SK-N-SH (cell line): ENCODE measurements at regions not wholly inside any gene's neighbourhood (a gene's known extent, or its start where the extent isn't known, plus 50 kb on each side); places are given as distances from the start of the nearest gene placed in this dataset.

Experiments
- CTCF ChIA-PET: fragments of 300-600, 350-600 bp; formaldehyde crosslinking; extraction: SDS; loops from one replicate; lab custom pipeline; 2021; lab: Yijun Ruan, JAX
- POLR2A ChIA-PET: fragments of 350-600 bp; sonication (Branson Sonifier 250); formaldehyde crosslinking; extraction: SDS; loops from one replicate; lab custom pipeline; 2020; ENCODE audit warnings: antibody characterized with exemption, inconsistent platforms; lab: Yijun Ruan, JAX
- DNase-seq: peaks from one replicate; pipeline ENCODE4 v3.0.0; 2012
- H2AFZ ChIP-seq: fragments of 200-600 bp; sonication (generic); 2 replicates; pipeline ENCODE4 v1.8.1; 2016; ENCODE audit warnings: antibody characterized with exemption, mild to moderate bottlenecking, low read depth
- H3F3A ChIP-seq: fragments of 200-600 bp; sonication (generic); replicated peaks from 2 replicates; pipeline ENCODE3; 2016; ENCODE audit warnings: antibody characterized with exemption, mild to moderate bottlenecking; ENCODE audit not compliant: insufficient read depth
- H3K27ac ChIP-seq, 2 experiments: fragments of 200-500 bp in 1 of 2; fragments of 200-600 bp in 1 of 2; sonication (Bioruptor generic) in 1 of 2; sonication (generic), shearing (Covaris generic) in 1 of 2; 2 replicates each; pipeline versions ENCODE4 v1.5.1 to v1.6.1; 2014 to 2016; ENCODE audit warnings: low read depth in 2 of 2, inconsistent platforms in 1 of 2, low read length in 1 of 2, mild to moderate bottlenecking in 1 of 2, mixed read lengths in 1 of 2
- H3K27me3 ChIP-seq: fragments of 200-600 bp; sonication (generic), shearing (Covaris generic); 2 replicates; pipeline ENCODE4 v1.6.1; 2016; ENCODE audit warnings: mixed run types; ENCODE audit not compliant: insufficient read depth
- H3K36me3 ChIP-seq, 2 experiments: fragments of 200-500 bp in 1 of 2; fragments of 200-600 bp in 1 of 2; sonication (Bioruptor generic) in 1 of 2; sonication (generic) in 1 of 2; replicated peaks in 1 of 2; 2 replicates each; pipeline versions ENCODE3 to v1.5.1; 2014 to 2016; ENCODE audit warnings: low read length in 1 of 2, mild to moderate bottlenecking in 1 of 2; ENCODE audit not compliant: insufficient read depth in 2 of 2, control insufficient read depth in 1 of 2
- H3K4me1 ChIP-seq, 2 experiments: fragments of 200-500 bp in 1 of 2; fragments of 200-600 bp in 1 of 2; sonication (Bioruptor generic) in 1 of 2; sonication (generic), shearing (Covaris generic) in 1 of 2; 2 replicates each; pipeline versions ENCODE4 v1.5.1 to v1.6.1; 2014 to 2016; ENCODE audit warnings: low read depth in 1 of 2, low read length in 1 of 2, mixed run types in 1 of 2; ENCODE audit not compliant: insufficient read depth in 2 of 2, control insufficient read depth in 1 of 2
- H3K4me2 ChIP-seq: fragments of 200-600 bp; sonication (generic), shearing (Covaris generic); 2 replicates; pipeline ENCODE4 v1.6.1; 2017; ENCODE audit warnings: mixed run types
- H3K4me3 ChIP-seq, 2 experiments: fragments of 200-500 bp in 1 of 2; fragments of 200-600 bp in 1 of 2; sonication (Bioruptor generic) in 1 of 2; sonication (generic), shearing (Covaris generic) in 1 of 2; 2 replicates each; pipeline versions ENCODE4 v1.5.1 to v1.8.1; 2014 to 2016; ENCODE audit warnings: low read depth in 2 of 2, inconsistent platforms in 1 of 2, low read length in 1 of 2, mild to moderate bottlenecking in 1 of 2, mixed read lengths in 1 of 2, moderate library complexity in 1 of 2
- H3K79me2 ChIP-seq: fragments of 200-600 bp; sonication (generic); 2 replicates; pipeline ENCODE4 v1.8.1; 2017; ENCODE audit warnings: mild to moderate bottlenecking; ENCODE audit not compliant: insufficient read depth
- H3K9ac ChIP-seq: fragments of 200-600 bp; sonication (generic); 2 replicates; pipeline ENCODE4 v1.6.1; 2017; ENCODE audit warnings: mixed run types
- H3K9me2 ChIP-seq: fragments of 200-600 bp; sonication (generic); 2 replicates; pipeline ENCODE4 v1.6.1; 2017; ENCODE audit warnings: mixed run types
- H3K9me3 ChIP-seq: fragments of 200-600 bp; sonication (generic); 2 replicates; pipeline ENCODE4 v1.6.1; 2017; ENCODE audit warnings: mixed run types, mild to moderate bottlenecking, moderate library complexity
- H4K20me1 ChIP-seq: fragments of 200-600 bp; sonication (generic); 2 replicates; pipeline ENCODE4 v1.6.1; 2017; ENCODE audit warnings: mild to moderate bottlenecking, mixed run types; ENCODE audit not compliant: insufficient read depth
- CHD2 ChIP-seq: fragments of 150-350 bp; IDR thresholded peaks from 2 replicates; pipeline ENCODE4 v1.6.1; 2018; ENCODE audit warnings: low read length; ENCODE audit not compliant: partially characterized antibody
- CTCF ChIP-seq: fragments of 200-600 bp; sonication (generic); IDR thresholded peaks from 2 replicates; pipeline ENCODE4 v1.6.1; 2017; ENCODE audit warnings: antibody characterized with exemption, mild to moderate bottlenecking, moderate library complexity
- ELF1 ChIP-seq: IDR thresholded peaks from 2 replicates; pipeline ENCODE4 v1.4.0; 2012
- EP300 ChIP-seq, 2 experiments: IDR thresholded peaks; 2 replicates each; pipeline versions ENCODE4 v1.4.0 to v1.6.1; 2012; ENCODE audit warnings: borderline replicate concordance in 1 of 2, low read depth in 1 of 2, low read length in 1 of 2
- FOXJ3 ChIP-seq: sonication (generic); formaldehyde crosslinking; IDR thresholded peaks from 2 replicates; pipeline ENCODE4 v1.5.1; 2020; ENCODE audit warnings: mild to moderate bottlenecking, missing genetic modification reagents
- FOXM1 ChIP-seq: IDR thresholded peaks from 2 replicates; pipeline ENCODE4 v1.4.0; 2012; ENCODE audit warnings: low read depth, mild to moderate bottlenecking
- GABPA ChIP-seq: IDR thresholded peaks from 2 replicates; pipeline ENCODE4 v1.4.0; 2012; ENCODE audit warnings: low read depth, mild to moderate bottlenecking
- GATA2 ChIP-seq: sonication (generic); formaldehyde crosslinking; IDR thresholded peaks from 2 replicates; pipeline ENCODE4 v1.5.0; 2020; ENCODE audit warnings: mild to moderate bottlenecking, missing genetic modification reagents
- IRF3 ChIP-seq: fragments of 150-350 bp; IDR thresholded peaks from 2 replicates; pipeline ENCODE4 v1.6.1; 2016; ENCODE audit warnings: mild to moderate bottlenecking, low read depth, low read length
- NRF1 ChIP-seq: IDR thresholded peaks from 2 replicates; pipeline ENCODE4 v1.6.1; 2012; ENCODE audit warnings: low read depth, mild to moderate bottlenecking, low read length
- PBX3 ChIP-seq: IDR thresholded peaks from 2 replicates; pipeline ENCODE4; 2012
- RXRA ChIP-seq: IDR thresholded peaks from 2 replicates; pipeline ENCODE4 v1.4.0; 2012; ENCODE audit warnings: low read depth, mild to moderate bottlenecking, borderline replicate concordance
- SMC3 ChIP-seq: IDR thresholded peaks from 2 replicates; pipeline ENCODE4 v1.6.1; 2012; ENCODE audit warnings: low read depth, low read length, improper control_type of control experiment
- TAF1 ChIP-seq: IDR thresholded peaks from 2 replicates; pipeline ENCODE4 v1.6.1; 2012; ENCODE audit warnings: low read depth, mild to moderate bottlenecking, low read length, moderate library complexity, borderline replicate concordance
- TCF12 ChIP-seq: IDR thresholded peaks from 2 replicates; pipeline ENCODE4 v1.4.0; 2012
- YY1 ChIP-seq: IDR thresholded peaks from 2 replicates; pipeline ENCODE4 v1.4.0; 2012; ENCODE audit warnings: low read depth, mild to moderate bottlenecking
- WGBS: methylation state at CpG from one replicate; pipeline ENCODE4 v1.1.6; 2017; ENCODE audit warnings: low lambda C conversion rate; 5-methylcytosine and 5-hydroxymethylcytosine counted together
- TF ChIP-seq, protein P1 (sequence below): fragments of 150-350 bp; IDR thresholded peaks from 2 replicates; pipeline ENCODE4 v1.6.1; 2017; ENCODE audit warnings: antibody characterized with exemption, low read length, low read depth, borderline replicate concordance
- TF ChIP-seq, protein P2 (sequence below): IDR thresholded peaks from 2 replicates; pipeline ENCODE4 v1.4.0; 2012; ENCODE audit warnings: low read depth
- TF ChIP-seq, protein P3 (sequence below): IDR thresholded peaks from 2 replicates; pipeline ENCODE4 v1.4.0; 2012; ENCODE audit warnings: low read depth, borderline replicate concordance

DNA sequence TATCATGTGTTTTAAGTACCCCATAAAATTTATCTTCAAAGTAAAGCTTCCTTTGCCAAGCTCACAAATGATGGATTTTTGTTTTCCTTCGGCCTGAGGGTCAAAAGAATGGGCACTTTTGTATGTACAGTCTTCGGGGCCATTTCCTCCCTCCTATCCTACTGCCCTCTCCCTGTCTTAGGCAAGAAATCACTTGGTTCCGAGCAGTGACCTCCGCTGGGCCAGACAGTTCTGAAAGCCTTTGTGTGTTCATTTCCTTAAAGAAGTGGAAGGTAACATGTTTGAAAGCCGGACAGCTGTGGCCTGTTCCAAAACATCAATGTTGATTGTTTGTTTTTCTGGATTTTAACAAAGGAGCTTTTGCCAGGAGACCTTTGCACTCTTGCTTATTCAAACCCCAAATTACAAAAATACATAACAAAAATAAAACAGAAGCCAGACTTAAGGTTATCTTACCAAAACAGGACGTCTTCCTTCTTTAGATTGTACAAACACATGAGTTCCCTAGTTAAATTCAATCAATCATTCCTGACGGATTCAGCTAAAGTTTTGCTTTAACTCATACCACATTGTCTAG lies 110.6 kb upstream of the LIMCH1 start:
- Histone ChIP-seq H3K9me2 (no peaks in the 10 kb centered on the region), H3K9me3 (no peaks in the 10 kb centered on the region), H3K4me1 (peaks cover 0 to 9% of the 10 kb centered on the region in 2 experiments; a peak in 3 of 4 replicates), H3K9ac (no peak overlapping the region)
- no peak for TF ChIP-seq FOXJ3 (CRISPR knock-in tag)
- TF ChIP-seq TCF12: no peak
- TF ChIP-seq GATA2: no peak
- TF ChIP-seq CTCF: no peak
- TF ChIP-seq RXRA: no peak
- no peak for TF ChIP-seq CHD2
- no peak for TF ChIP-seq EP300 (IDR thresholded peaks at IDR 0.05; ENCODE audit: borderline replicate concordance in 1 of 2, low read depth in 1 of 2, low read length in 1 of 2)
- no peak for TF ChIP-seq SMC3
- TF ChIP-seq YY1: no peak
- no peak for TF ChIP-seq FOXM1
- TF ChIP-seq GABPA: no peak
- no peak for TF ChIP-seq NRF1
- no peak for TF ChIP-seq IRF3
- TF ChIP-seq PBX3: no peak
- TF ChIP-seq TAF1: no peak
- no peak for TF ChIP-seq ELF1
- TF ChIP-seq, protein P1, sequence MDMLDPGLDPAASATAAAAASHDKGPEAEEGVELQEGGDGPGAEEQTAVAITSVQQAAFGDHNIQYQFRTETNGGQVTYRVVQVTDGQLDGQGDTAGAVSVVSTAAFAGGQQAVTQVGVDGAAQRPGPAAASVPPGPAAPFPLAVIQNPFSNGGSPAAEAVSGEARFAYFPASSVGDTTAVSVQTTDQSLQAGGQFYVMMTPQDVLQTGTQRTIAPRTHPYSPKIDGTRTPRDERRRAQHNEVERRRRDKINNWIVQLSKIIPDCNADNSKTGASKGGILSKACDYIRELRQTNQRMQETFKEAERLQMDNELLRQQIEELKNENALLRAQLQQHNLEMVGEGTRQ: no peak
- TF ChIP-seq, protein P2, sequence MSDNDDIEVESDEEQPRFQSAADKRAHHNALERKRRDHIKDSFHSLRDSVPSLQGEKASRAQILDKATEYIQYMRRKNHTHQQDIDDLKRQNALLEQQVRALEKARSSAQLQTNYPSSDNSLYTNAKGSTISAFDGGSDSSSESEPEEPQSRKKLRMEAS: no peak
- TF ChIP-seq, protein P3, sequence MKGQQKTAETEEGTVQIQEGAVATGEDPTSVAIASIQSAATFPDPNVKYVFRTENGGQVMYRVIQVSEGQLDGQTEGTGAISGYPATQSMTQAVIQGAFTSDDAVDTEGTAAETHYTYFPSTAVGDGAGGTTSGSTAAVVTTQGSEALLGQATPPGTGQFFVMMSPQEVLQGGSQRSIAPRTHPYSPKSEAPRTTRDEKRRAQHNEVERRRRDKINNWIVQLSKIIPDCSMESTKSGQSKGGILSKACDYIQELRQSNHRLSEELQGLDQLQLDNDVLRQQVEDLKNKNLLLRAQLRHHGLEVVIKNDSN: no peak
- TF ChIP-seq, all 33 proteins: peak for 0
- no peaks in the 10 kb centered on the region for H4K20me1 ChIP-seq
- no peak overlapping the region for H3K4me2 ChIP-seq
- H3F3A ChIP-seq: no peaks in the 10 kb centered on the region
- POLR2A ChIA-PET: interaction anchor here (0.8 kb wide), 1 partner anchor 9 kb away, joined by 3 read pairs; no protein-coding TSS in a partner anchor
- CTCF ChIA-PET: interaction anchor here (1.0 to 1.5 kb wide), 4 partner anchors 11 to 234 kb away, joined by 3 to 5 read pairs (median 4); no protein-coding TSS in a partner anchor
- H3K79me2 ChIP-seq: no peaks in the 10 kb centered on the region
- no peaks in the 10 kb centered on the region for H3K36me3 ChIP-seq
- H3K27ac ChIP-seq: no peak overlapping the region
- no peak overlapping the region for H2AFZ ChIP-seq
- no peaks in the 10 kb centered on the region for H3K27me3 ChIP-seq
- DNase-seq: no peak
- 35% methylated on average over 7 of the region's 7 CpGs for WGBS
- H3K4me3 ChIP-seq: no peak overlapping the region
